ENCODE measurements at regions not wholly inside any gene's neighbourhood (a gene's known extent, or its start where the extent isn't known, plus 50 kb on each side); places are given as distances from the start of the nearest gene placed in this dataset.

GRCh38 chr18:44259610-44260009 is 421.1 kb upstream of the SETBP1 start:
- no peak for DNase-seq (ENCODE audit: low read depth in 3 of 3, low spot score in 2 of 3)

- DNase-seq (ENCODE audit: low read depth in 3 of 3, low spot score in 2 of 3), result no peak
These were observed 415.3 kb upstream of the SETBP1 start for GRCh38 chr18:44265437-44265836.

GRCh38 chr18:44273298-44273697 is 407.4 kb upstream of the SETBP1 start:
- DNase-seq (ENCODE audit: low read depth in 3 of 3, low spot score in 2 of 3), result no peak

GRCh38 chr18:44280479-44280878 is 400.2 kb upstream of the SETBP1 start:
- DNase-seq (ENCODE audit: low read depth in 3 of 3, low spot score in 2 of 3), result no peak

GRCh38 chr18:44286049-44286448 is 394.6 kb upstream of the SETBP1 start:
- no peak for DNase-seq (ENCODE audit: low read depth in 3 of 3, low spot score in 2 of 3)

- no peak for DNase-seq (ENCODE audit: low read depth in 3 of 3, low spot score in 2 of 3)
These were observed 390.2 kb upstream of the SETBP1 start for GRCh38 chr18:44290366-44290977.

GRCh38 chr18:44298566-44298965 is 382.1 kb upstream of the SETBP1 start:
- no peak for DNase-seq (ENCODE audit: low read depth in 3 of 3, low spot score in 2 of 3)

- no peak for DNase-seq (ENCODE audit: low read depth in 3 of 3, low spot score in 2 of 3)
These were observed 371.5 kb upstream of the SETBP1 start for GRCh38 chr18:44309185-44309584.

- DNase-seq (ENCODE audit: low read depth in 3 of 3, low spot score in 2 of 3), result no peak
These were observed 359.8 kb upstream of the SETBP1 start for GRCh38 chr18:44320619-44321460.

GRCh38 chr18:44321868-44322590 is 358.7 kb upstream of the SETBP1 start:
- no peak for DNase-seq (ENCODE audit: low read depth in 3 of 3, low spot score in 2 of 3)

- no peak for DNase-seq (ENCODE audit: low read depth in 3 of 3, low spot score in 2 of 3)
These were observed 357.6 kb upstream of the SETBP1 start for GRCh38 chr18:44323125-44323524.

- no peak for DNase-seq (ENCODE audit: low read depth in 3 of 3, low spot score in 2 of 3)
These were observed 356.3 kb upstream of the SETBP1 start for GRCh38 chr18:44324361-44324760.

GRCh38 chr18:44325903-44326635 is 354.6 kb upstream of the SETBP1 start:
- peak in 2 of 3 donors; percentile 6 to 27 for DNase-seq (ENCODE audit: low read depth in 3 of 3, low spot score in 2 of 3)

- no peak for DNase-seq (ENCODE audit: low read depth in 3 of 3, low spot score in 2 of 3)
These were observed 348.8 kb upstream of the SETBP1 start for GRCh38 chr18:44331656-44332570.

- no peak for DNase-seq (ENCODE audit: low read depth in 3 of 3, low spot score in 2 of 3)
These were observed 338.9 kb upstream of the SETBP1 start for GRCh38 chr18:44341759-44342158.

- no peak for DNase-seq (ENCODE audit: low read depth in 3 of 3, low spot score in 2 of 3)
These were observed 338.5 kb upstream of the SETBP1 start for GRCh38 chr18:44342162-44342561.

- DNase-seq (ENCODE audit: low read depth in 3 of 3, low spot score in 2 of 3), result no peak
These were observed 337.7 kb upstream of the SETBP1 start for GRCh38 chr18:44342946-44343345.

GRCh38 chr18:44343570-44343969 is 337.1 kb upstream of the SETBP1 start:
- DNase-seq (ENCODE audit: low read depth in 3 of 3, low spot score in 2 of 3), result no peak

GRCh38 chr18:44356566-44357157 is 324.0 kb upstream of the SETBP1 start:
- no peak for DNase-seq (ENCODE audit: low read depth in 3 of 3, low spot score in 2 of 3)

GRCh38 chr18:44358402-44358801 is 322.3 kb upstream of the SETBP1 start:
- DNase-seq (ENCODE audit: low read depth in 3 of 3, low spot score in 2 of 3), result no peak

All from right renal cortex interstitium (tissue), 3 donors.